H1 (cell line): ENCODE measurements at regions not wholly inside any gene's neighbourhood (a gene's known extent, or its start where the extent isn't known, plus 50 kb on each side); places are given as distances from the start of the nearest gene placed in this dataset.

Source experiments
- CTCF ChIA-PET: fragments of 300-600 bp; sonication (Branson Sonifier 250); formaldehyde crosslinking; loops from one replicate; lab custom pipeline; 2021; ENCODE audit not compliant: partially characterized antibody; lab: Charles Lee
- POLR2A ChIA-PET: fragments of 300-600 bp; sonication (Branson Sonifier 250); formaldehyde crosslinking; loops from one replicate; lab custom pipeline; 2021; ENCODE audit warnings: inconsistent platforms; ENCODE audit not compliant: partially characterized antibody; lab: Charles Lee
- DNase-seq, 2 experiments: peaks; one replicate each; pipeline versions ENCODE4 v3.0.0 to v3.0.0-alpha.2; 2010 to 2022; ENCODE audit warnings: low spot score in 2 of 2, low read depth in 1 of 2, mixed read lengths in 1 of 2
- FAIRE-seq: peaks from 2 replicates; lab custom pipeline; 2011; peaks lifted over from hg19 to GRCh38; lab: Jason Lieb, UNC
- H2AFZ ChIP-seq: 2 replicates; pipeline ENCODE4 v1.8.1; 2012; ENCODE audit warnings: low read length, inconsistent platforms
- H2AK5ac ChIP-seq: 2 replicates; pipeline ENCODE4 v1.6.1; 2013; ENCODE audit warnings: low read depth, low read length
- H2BK120ac ChIP-seq: replicated peaks from 2 replicates; pipeline ENCODE3; 2013; ENCODE audit warnings: low read depth, low read length, inconsistent platforms
- H2BK12ac ChIP-seq: 2 replicates; pipeline ENCODE4 v1.6.1; 2013; ENCODE audit warnings: low read depth, low read length
- H2BK15ac ChIP-seq: 2 replicates; pipeline ENCODE4 v1.6.1; 2013; ENCODE audit warnings: low read length
- H2BK20ac ChIP-seq: 2 replicates; pipeline ENCODE4 v1.6.1; 2013; ENCODE audit warnings: low read length
- H2BK5ac ChIP-seq: 2 replicates; pipeline ENCODE4 v1.6.1; 2013; ENCODE audit warnings: low read depth, low read length
- H3K14ac ChIP-seq: 2 replicates; pipeline ENCODE4 v1.6.1; 2013; ENCODE audit warnings: inconsistent platforms; ENCODE audit not compliant: insufficient read length
- H3K18ac ChIP-seq: 2 replicates; pipeline ENCODE4 v1.6.1; 2013; ENCODE audit warnings: low read length; ENCODE audit errors: extremely low read depth
- H3K23ac ChIP-seq: 2 replicates; pipeline ENCODE4 v1.6.1; 2013; ENCODE audit warnings: inconsistent platforms; ENCODE audit not compliant: insufficient read length
- H3K23me2 ChIP-seq: 2 replicates; pipeline ENCODE4 v1.6.1; 2013; ENCODE audit warnings: low read depth, low read length
- H3K27ac ChIP-seq: 2 replicates; pipeline ENCODE4 v1.6.1; 2011; ENCODE audit warnings: low read depth, low read length, inconsistent platforms
- H3K27me3 ChIP-seq, 4 experiments: replicated peaks in 1 of 4; 1 replicate in 1 of 4; 2 replicates in 3 of 4; pipeline versions ENCODE4 v1.6.1 to v1.8.1; 2011 to 2013; ENCODE audit warnings: low read length in 3 of 4, mild to moderate bottlenecking in 3 of 4, inconsistent platforms in 2 of 4, mixed read lengths in 2 of 4, moderate library complexity in 1 of 4; ENCODE audit not compliant: control insufficient read depth in 3 of 4, insufficient read depth in 3 of 4; ENCODE audit errors: extremely low read depth in 1 of 4
- H3K36me3 ChIP-seq, 4 experiments: 2 replicates each; pipeline versions ENCODE4 v1.6.1 to v1.8.1; 2011 to 2013; ENCODE audit warnings: mild to moderate bottlenecking in 4 of 4, low read length in 3 of 4, moderate library complexity in 2 of 4, control low read depth in 1 of 4, inconsistent platforms in 1 of 4; ENCODE audit not compliant: insufficient read depth in 4 of 4, control insufficient read depth in 2 of 4
- H3K4ac ChIP-seq: replicated peaks from 2 replicates; pipeline ENCODE3; 2013; ENCODE audit warnings: low read length, low read depth, mixed read lengths, inconsistent platforms; ENCODE audit not compliant: insufficient read length
- H3K4me1 ChIP-seq, 4 experiments: replicated peaks in 1 of 4; 1 replicate in 1 of 4; 2 replicates in 3 of 4; pipeline versions ENCODE4 v1.6.1 to v1.8.1; 2011 to 2013; ENCODE audit warnings: low read length in 3 of 4, inconsistent platforms in 2 of 4, mixed read lengths in 1 of 4; ENCODE audit not compliant: insufficient read depth in 4 of 4, control insufficient read depth in 3 of 4
- H3K4me2 ChIP-seq, 2 experiments: 2 replicates each; pipeline versions ENCODE4 v1.6.1 to v1.8.1; 2011 to 2013; ENCODE audit warnings: low read depth in 2 of 2, low read length in 2 of 2, control low read depth in 1 of 2, inconsistent platforms in 1 of 2, mild to moderate bottlenecking in 1 of 2; ENCODE audit not compliant: insufficient read depth in 1 of 2
- H3K4me3 ChIP-seq, 4 experiments: fragments of 200-600, 300-600 bp in 1 of 4; sonication (generic), shearing (Covaris generic), sonication (Bioruptor Twin) in 1 of 4; 2 replicates each; pipeline versions ENCODE4 v1.5.1 to v1.8.1; 2011 to 2016; ENCODE audit warnings: low read length in 4 of 4, low read depth in 3 of 4, control low read depth in 2 of 4, inconsistent platforms in 2 of 4, mild to moderate bottlenecking in 2 of 4, mixed read lengths in 1 of 4, moderate library complexity in 1 of 4; ENCODE audit not compliant: insufficient read depth in 2 of 4; ENCODE audit errors: extremely low read depth in 1 of 4
- H3K56ac ChIP-seq: replicated peaks from 2 replicates; pipeline ENCODE3; 2013; ENCODE audit warnings: low read depth, mild to moderate bottlenecking, mixed read lengths, low read length, inconsistent platforms; ENCODE audit not compliant: insufficient read length
- H3K79me1 ChIP-seq: 2 replicates; pipeline ENCODE4 v1.6.1; 2013; ENCODE audit warnings: low read depth, low read length, control low read depth
- H3K79me2 ChIP-seq, 2 experiments: 2 replicates each; pipeline versions ENCODE4 v1.6.1 to v1.8.1; 2012 to 2013; ENCODE audit warnings: low read length in 2 of 2, mild to moderate bottlenecking in 2 of 2, inconsistent platforms in 1 of 2; ENCODE audit not compliant: insufficient read depth in 2 of 2, control insufficient read depth in 1 of 2
- H3K9ac ChIP-seq, 4 experiments: replicated peaks in 1 of 4; 1 replicate in 1 of 4; 2 replicates in 3 of 4; pipeline versions ENCODE4 v1.6.1 to v1.8.1; 2011 to 2013; ENCODE audit warnings: low read depth in 3 of 4, low read length in 3 of 4, control low read depth in 2 of 4, mild to moderate bottlenecking in 2 of 4, moderate library complexity in 2 of 4, inconsistent platforms in 1 of 4; ENCODE audit errors: extremely low read depth in 1 of 4
- H3K9me3 ChIP-seq, 2 experiments: 2 replicates each; pipeline versions ENCODE4 v1.6.1 to v1.8.1; 2012 to 2013; ENCODE audit warnings: mild to moderate bottlenecking in 2 of 2, moderate library complexity in 2 of 2, control low read depth in 1 of 2, inconsistent platforms in 1 of 2, low read depth in 1 of 2, low read length in 1 of 2, mixed read lengths in 1 of 2; ENCODE audit not compliant: insufficient read depth in 2 of 2
- H4K20me1 ChIP-seq, 2 experiments: replicated peaks in 1 of 2; 2 replicates each; pipeline versions ENCODE3 to v1.8.1; 2011 to 2013; ENCODE audit warnings: inconsistent platforms in 2 of 2, low read length in 2 of 2, mild to moderate bottlenecking in 1 of 2; ENCODE audit not compliant: insufficient read depth in 2 of 2, control insufficient read depth in 1 of 2
- H4K5ac ChIP-seq: 2 replicates; pipeline ENCODE4 v1.6.1; 2013; ENCODE audit warnings: low read length, low read depth, mixed read lengths, inconsistent platforms; ENCODE audit not compliant: insufficient read length
- H4K8ac ChIP-seq: 2 replicates; pipeline ENCODE4 v1.8.0; 2013; ENCODE audit warnings: mild to moderate bottlenecking, moderate library complexity, low read length, inconsistent platforms; ENCODE audit not compliant: insufficient read depth; ENCODE audit errors: extremely low read depth
- H4K91ac ChIP-seq: replicated peaks from 2 replicates; pipeline ENCODE3; 2013; ENCODE audit warnings: low read length, mixed read lengths, inconsistent platforms; ENCODE audit not compliant: insufficient read length
- SIRT6 ChIP-seq: IDR thresholded peaks from one replicate; pipeline ENCODE4 v1.7.1; 2012; ENCODE audit warnings: low read length, inconsistent platforms
- WGBS, 2 experiments: shearing (Covaris generic) in 1 of 2; methylation state at CpG; one replicate each; pipeline versions ENCODE4 v1.1.6 to v1.1.7; 2013 to 2015; ENCODE audit warnings: low lambda C conversion rate in 2 of 2, mixed read lengths in 2 of 2, inconsistent platforms in 1 of 2, low coverage in 1 of 2, missing lambda C conversion rate in 1 of 2; ENCODE audit not compliant: insufficient replicate concordance in 2 of 2, insufficient coverage in 1 of 2, insufficient read length in 1 of 2; ENCODE audit errors: extremely low coverage in 1 of 2, missing lambda C conversion rate in 1 of 2; 5-methylcytosine and 5-hydroxymethylcytosine counted together

DNA sequence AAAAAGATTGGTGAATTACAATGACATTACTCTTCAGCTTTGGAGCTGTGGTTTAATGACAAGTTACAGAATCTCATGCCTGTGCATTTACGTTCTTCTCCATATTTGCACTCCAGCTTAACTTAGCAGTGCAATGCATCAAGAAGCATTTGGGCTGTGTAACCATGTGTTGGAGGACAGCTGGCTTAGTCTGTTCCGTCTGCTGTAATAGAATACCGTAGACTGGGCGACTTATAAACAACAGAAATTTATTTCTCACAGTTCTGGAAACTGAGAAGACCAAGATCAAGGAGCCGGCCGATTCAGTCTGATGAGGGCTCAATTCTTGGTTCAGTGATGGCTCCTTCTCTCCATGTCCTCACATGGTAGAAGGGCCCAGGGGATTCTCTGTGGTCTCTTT lies 943.5 kb downstream of the BCL11B start:
- H3K23ac ChIP-seq: no peak overlapping the region
- H3K79me2 ChIP-seq: no peaks in the 10 kb centered on the region
- no peak overlapping the region for H3K4ac ChIP-seq
- TF ChIP-seq SIRT6: no peak
- H3K14ac ChIP-seq: no peak overlapping the region
- no peak overlapping the region for H2AFZ ChIP-seq
- no peak overlapping the region for H3K56ac ChIP-seq
- no peak overlapping the region for H2BK5ac ChIP-seq
- H4K20me1 ChIP-seq: no peaks in the 10 kb centered on the region
- no peak overlapping the region for H4K91ac ChIP-seq
- no peaks in the 10 kb centered on the region for H3K4me1 ChIP-seq
- H3K9ac ChIP-seq: no peak overlapping the region
- H2AK5ac ChIP-seq: no peak overlapping the region
- no peak overlapping the region for H4K8ac ChIP-seq
- ChIA-PET POLR2A (no interaction called here), CTCF (no interaction called here)
- no peak overlapping the region for H3K4me2 ChIP-seq
- H3K79me1 ChIP-seq: no peaks in the 10 kb centered on the region
- no peaks in the 10 kb centered on the region for H3K27me3 ChIP-seq
- FAIRE-seq (no peak), DNase-seq (no peak)
- H2BK15ac ChIP-seq: no peak overlapping the region
- H3K9me3 ChIP-seq: peaks cover 6 to 10% of the 10 kb centered on the region in 2 experiments; a peak in 3 of 4 replicates
- H3K27ac ChIP-seq: no peak overlapping the region
- H2BK20ac ChIP-seq: no peak overlapping the region
- no peaks in the 10 kb centered on the region; a peak in 1 of 8 replicates for H3K36me3 ChIP-seq
- no peaks in the 10 kb centered on the region for H3K23me2 ChIP-seq
- H2BK120ac ChIP-seq: no peak overlapping the region
- H3K18ac ChIP-seq: no peak overlapping the region
- H4K5ac ChIP-seq: no peak overlapping the region
- 97% methylated on average over 6 of the region's 6 CpGs; no CpG with 5 or more reads in 1 of the 2 experiments for WGBS, 2 experiments
- H2BK12ac ChIP-seq: no peak overlapping the region
- H3K4me3 ChIP-seq: no peak overlapping the region
